MM.1S (cell line): ENCODE measurements at regions not wholly inside any gene's neighbourhood (a gene's known extent, or its start where the extent isn't known, plus 50 kb on each side); places are given as distances from the start of the nearest gene placed in this dataset.

Experiments
- DNase-seq: peaks from one replicate; pipeline ENCODE4 v3.0.0-alpha.2; 2015
- H2AFZ ChIP-seq: fragments of 300-600 bp; sonication (generic); 2 replicates; pipeline ENCODE4 v1.6.0; 2016; ENCODE audit warnings: antibody characterized with exemption, low read length
- H3F3A ChIP-seq: fragments of 300-600 bp; sonication (generic); 2 replicates; pipeline ENCODE4 v1.6.1; 2016; ENCODE audit warnings: mild to moderate bottlenecking, antibody characterized with exemption, low read length, moderate library complexity, mixed read lengths; ENCODE audit not compliant: insufficient read depth
- H3K27ac ChIP-seq: fragments of 300-600 bp; sonication (generic); 2 replicates; pipeline ENCODE4 v1.5.1; 2016; ENCODE audit warnings: mild to moderate bottlenecking, low read length
- H3K27me3 ChIP-seq: fragments of 300-600 bp; sonication (generic); replicated peaks from 2 replicates; pipeline ENCODE4 v1.6.0; 2016; ENCODE audit warnings: low read length; ENCODE audit not compliant: insufficient read depth
- H3K36me3 ChIP-seq: fragments of 300-600 bp; sonication (generic); replicated peaks from 2 replicates; pipeline ENCODE4 v1.6.1; 2016; ENCODE audit warnings: mild to moderate bottlenecking, low read length, mixed read lengths; ENCODE audit not compliant: insufficient read depth
- H3K4me1 ChIP-seq: fragments of 300-600 bp; sonication (generic); 2 replicates; pipeline ENCODE4 v1.6.1; 2016; ENCODE audit warnings: low read length, mixed read lengths
- H3K4me2 ChIP-seq: fragments of 300-600 bp; sonication (generic); 2 replicates; pipeline ENCODE4 v1.6.0; 2016; ENCODE audit warnings: low read depth, low read length
- H3K4me3 ChIP-seq: fragments of 300-600 bp; sonication (generic); 2 replicates; pipeline ENCODE4 v1.5.1; 2016; ENCODE audit warnings: low read length, mixed read lengths
- H3K79me2 ChIP-seq: fragments of 300-600 bp; sonication (generic); 2 replicates; pipeline ENCODE4 v1.6.1; 2016; ENCODE audit warnings: mixed run types, low read length, mixed read lengths
- H3K9ac ChIP-seq: fragments of 300-600 bp; sonication (generic); 2 replicates; pipeline ENCODE4 v1.6.1; 2016; ENCODE audit warnings: low read length, mixed read lengths
- H3K9me2 ChIP-seq: fragments of 300-600 bp; sonication (generic); replicated peaks from 2 replicates; pipeline ENCODE4 v1.6.1; 2016; ENCODE audit warnings: mild to moderate bottlenecking, low read length, mixed read lengths; ENCODE audit not compliant: insufficient read depth
- H3K9me3 ChIP-seq: fragments of 300-600 bp; sonication (generic); replicated peaks from 2 replicates; pipeline ENCODE4 v1.6.1; 2016; ENCODE audit warnings: mild to moderate bottlenecking, low read length, mixed read lengths; ENCODE audit not compliant: insufficient read depth
- H4K20me1 ChIP-seq: fragments of 300-600 bp; sonication (generic); 2 replicates; pipeline ENCODE4 v1.6.1; 2016; ENCODE audit warnings: mild to moderate bottlenecking, low read length, moderate library complexity, mixed read lengths; ENCODE audit not compliant: insufficient read depth
- EZH2 ChIP-seq: fragments of 300-600 bp; sonication (generic); optimal IDR thresholded peaks from 2 replicates; pipeline ENCODE3; 2017; ENCODE audit warnings: low read depth, mild to moderate bottlenecking, antibody characterized with exemption, low read length, mixed read lengths
- EZH2phosphoT487 ChIP-seq: fragments of 300-600 bp; sonication (generic); IDR thresholded peaks from 2 replicates; pipeline ENCODE4 v1.6.1; 2018; ENCODE audit warnings: antibody characterized with exemption, low read length
- TF ChIP-seq, protein P1 (sequence below): fragments of 300-600 bp; sonication (generic); IDR thresholded peaks from 2 replicates; pipeline ENCODE4 v1.5.1; 2016; ENCODE audit warnings: antibody characterized with exemption, low read length, mixed read lengths

DNA sequence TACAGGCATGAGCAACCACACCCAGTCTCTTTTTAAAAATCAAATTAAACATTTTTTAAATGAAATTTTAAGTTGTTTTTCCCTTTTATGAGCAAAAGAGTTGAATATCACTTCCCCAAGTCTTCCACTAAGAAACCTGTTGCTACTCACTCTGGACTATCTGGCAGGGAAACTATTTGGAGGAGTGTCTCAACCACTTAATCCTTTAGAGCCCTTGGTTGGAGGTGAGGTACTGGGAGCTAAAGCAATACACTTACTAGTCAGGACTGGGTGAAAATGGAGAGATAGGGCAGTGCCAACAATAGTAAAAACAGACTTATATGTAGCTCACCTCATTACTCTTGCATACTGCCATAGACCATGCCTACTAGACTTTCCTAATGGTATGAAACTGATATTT, 135.5 kb downstream of the RND3 start:
- H3K9ac ChIP-seq: no peak overlapping the region
- H3K9me2 ChIP-seq: no peaks in the 10 kb centered on the region
- no peak overlapping the region for H3K4me2 ChIP-seq
- no peaks in the 10 kb centered on the region for H3F3A ChIP-seq
- no peaks in the 10 kb centered on the region for H3K79me2 ChIP-seq
- no peak overlapping the region for H3K4me3 ChIP-seq
- no peaks in the 10 kb centered on the region for H3K27me3 ChIP-seq
- 0 out of 2 replicates have a peak, but pooled peaks cover 1% of the 10 kb centered on the region for H3K4me1 ChIP-seq
- H3K9me3 ChIP-seq: no peaks in the 10 kb centered on the region
- TF ChIP-seq EZH2phosphoT487 (no peak), EZH2 (no peak)
- TF ChIP-seq, protein P1, sequence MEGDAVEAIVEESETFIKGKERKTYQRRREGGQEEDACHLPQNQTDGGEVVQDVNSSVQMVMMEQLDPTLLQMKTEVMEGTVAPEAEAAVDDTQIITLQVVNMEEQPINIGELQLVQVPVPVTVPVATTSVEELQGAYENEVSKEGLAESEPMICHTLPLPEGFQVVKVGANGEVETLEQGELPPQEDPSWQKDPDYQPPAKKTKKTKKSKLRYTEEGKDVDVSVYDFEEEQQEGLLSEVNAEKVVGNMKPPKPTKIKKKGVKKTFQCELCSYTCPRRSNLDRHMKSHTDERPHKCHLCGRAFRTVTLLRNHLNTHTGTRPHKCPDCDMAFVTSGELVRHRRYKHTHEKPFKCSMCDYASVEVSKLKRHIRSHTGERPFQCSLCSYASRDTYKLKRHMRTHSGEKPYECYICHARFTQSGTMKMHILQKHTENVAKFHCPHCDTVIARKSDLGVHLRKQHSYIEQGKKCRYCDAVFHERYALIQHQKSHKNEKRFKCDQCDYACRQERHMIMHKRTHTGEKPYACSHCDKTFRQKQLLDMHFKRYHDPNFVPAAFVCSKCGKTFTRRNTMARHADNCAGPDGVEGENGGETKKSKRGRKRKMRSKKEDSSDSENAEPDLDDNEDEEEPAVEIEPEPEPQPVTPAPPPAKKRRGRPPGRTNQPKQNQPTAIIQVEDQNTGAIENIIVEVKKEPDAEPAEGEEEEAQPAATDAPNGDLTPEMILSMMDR: no peak
- H3K36me3 ChIP-seq: no peaks in the 10 kb centered on the region
- H3K27ac ChIP-seq: no peak overlapping the region
- DNase-seq: no peak
- no peaks in the 10 kb centered on the region for H4K20me1 ChIP-seq
- no peak overlapping the region for H2AFZ ChIP-seq

- no peaks in the 10 kb centered on the region for H3K36me3 ChIP-seq
- H3K4me3 ChIP-seq: no peak overlapping the region
- H2AFZ ChIP-seq: no peak overlapping the region
- H3K27ac ChIP-seq: no peak overlapping the region
- no peak overlapping the region for H3K4me2 ChIP-seq
- no peaks in the 10 kb centered on the region for H3K27me3 ChIP-seq
- no peaks in the 10 kb centered on the region for H4K20me1 ChIP-seq
- DNase-seq: no peak
- no peaks in the 10 kb centered on the region for H3F3A ChIP-seq
- no peaks in the 10 kb centered on the region for H3K9me2 ChIP-seq
- H3K9ac ChIP-seq: no peak overlapping the region
- TF ChIP-seq, protein P1: no peak
- TF ChIP-seq EZH2 (no peak), EZH2phosphoT487 (no peak)
- H3K4me1 ChIP-seq: no peaks in the 10 kb centered on the region
- no peaks in the 10 kb centered on the region for H3K9me3 ChIP-seq
- H3K79me2 ChIP-seq: no peaks in the 10 kb centered on the region
These were observed 137.0 kb downstream of the RND3 start for GRCh38 chr2:150350500-150350899.

DNA sequence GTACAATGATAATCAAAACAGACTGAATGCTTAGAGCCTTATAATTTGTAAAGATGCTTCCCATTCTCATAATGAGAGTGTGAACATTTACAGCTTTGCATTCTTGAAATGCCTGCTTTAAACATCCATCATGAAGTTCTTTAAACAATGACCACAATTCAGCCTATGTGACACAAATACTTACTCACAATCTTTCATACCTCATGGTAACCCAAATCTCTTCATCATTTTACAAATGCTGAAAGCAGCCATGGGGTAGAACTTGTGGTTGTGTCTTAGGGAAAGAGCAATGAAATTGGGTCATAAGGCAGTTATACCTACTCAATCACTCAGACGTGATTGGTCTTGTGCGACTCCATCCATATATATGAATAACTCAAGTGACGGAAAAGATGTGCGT, 140.7 kb downstream of the RND3 start:
- H3K4me2 ChIP-seq: no peak overlapping the region
- TF ChIP-seq, protein P1: no peak
- TF ChIP-seq EZH2phosphoT487 (no peak), EZH2 (no peak)
- H2AFZ ChIP-seq: no peak overlapping the region

More for the DNA sequence above, 140.7 kb downstream of the RND3 start:
- Histone ChIP-seq H3K9me2 (no peaks in the 10 kb centered on the region), H3K36me3 (no peaks in the 10 kb centered on the region), H4K20me1 (no peaks in the 10 kb centered on the region), H3K27ac (no peak overlapping the region), H3F3A (no peaks in the 10 kb centered on the region), H3K9me3 (no peaks in the 10 kb centered on the region), H3K79me2 (no peaks in the 10 kb centered on the region), H3K4me3 (no peak overlapping the region), H3K4me1 (no peaks in the 10 kb centered on the region), H3K27me3 (no peaks in the 10 kb centered on the region; the same call in 1 of the 2 replicates), H3K9ac (no peak overlapping the region)
- no peak for DNase-seq
